ENCODE measurements at regions not wholly inside any gene's neighbourhood (a gene's known extent, or its start where the extent isn't known, plus 50 kb on each side); places are given as distances from the start of the nearest gene placed in this dataset.

DNA sequence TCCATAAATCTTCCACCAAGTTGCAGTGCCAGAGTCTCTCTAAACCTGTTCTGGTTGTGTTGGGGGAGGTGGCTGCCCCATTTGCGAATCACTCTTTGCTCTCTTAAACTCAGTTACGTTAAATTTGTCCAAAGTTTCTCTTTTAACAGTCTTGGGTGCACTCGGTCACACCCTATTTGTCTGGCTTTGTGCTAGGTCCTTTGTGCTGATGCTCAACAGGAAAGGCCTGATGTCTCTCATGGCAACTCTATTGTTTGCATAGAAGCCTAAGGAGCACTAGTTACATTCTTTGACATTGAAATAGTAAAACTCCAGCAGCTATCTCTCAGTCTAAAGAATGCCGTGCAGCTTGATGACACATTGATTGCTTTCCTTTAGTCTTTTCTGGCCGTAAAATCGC, 105.1 kb downstream of the TRMT11 start:
- DNase-seq (ENCODE audit: low spot score): no peak

DNA sequence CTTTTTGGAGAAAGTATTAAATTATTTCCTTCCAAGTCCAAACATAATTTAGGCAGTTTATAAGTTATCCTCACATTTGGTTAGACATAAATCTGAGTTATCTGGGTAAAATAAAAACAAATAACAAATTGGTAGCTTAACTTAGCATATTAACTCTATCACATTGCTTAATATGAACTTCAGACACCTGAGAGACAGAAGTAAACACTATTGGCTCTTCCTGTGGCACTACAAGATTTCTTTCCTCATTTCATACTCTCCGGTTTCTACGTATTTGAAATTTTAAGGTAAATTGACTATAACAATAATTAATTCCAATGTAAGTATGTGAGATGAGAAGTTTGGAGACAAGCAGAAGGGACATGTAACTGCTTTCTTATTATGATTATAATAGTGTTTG, 106.8 kb downstream of the TRMT11 start:
- no peak for DNase-seq (ENCODE audit: low spot score)

DNA sequence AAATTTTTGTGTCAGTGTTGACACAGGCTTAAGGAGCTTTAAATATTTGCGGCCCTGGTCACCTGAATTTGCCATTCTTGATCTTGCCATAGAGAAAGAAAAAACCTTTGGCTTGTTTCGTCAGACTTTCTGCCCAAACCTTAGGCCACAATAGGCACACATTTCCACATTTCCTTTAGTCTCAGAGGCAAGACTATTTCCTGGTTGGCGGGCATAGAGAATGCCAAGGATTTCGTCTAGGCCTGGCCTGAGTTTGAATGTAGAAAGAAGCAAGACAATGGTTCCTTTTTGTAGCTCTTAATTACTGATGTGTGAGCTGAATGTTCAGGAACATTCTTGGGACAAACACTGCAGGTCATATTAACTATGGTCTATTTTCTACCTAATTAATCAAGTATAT, 108.1 kb downstream of the TRMT11 start:
- no peak for DNase-seq (ENCODE audit: low spot score)

DNA sequence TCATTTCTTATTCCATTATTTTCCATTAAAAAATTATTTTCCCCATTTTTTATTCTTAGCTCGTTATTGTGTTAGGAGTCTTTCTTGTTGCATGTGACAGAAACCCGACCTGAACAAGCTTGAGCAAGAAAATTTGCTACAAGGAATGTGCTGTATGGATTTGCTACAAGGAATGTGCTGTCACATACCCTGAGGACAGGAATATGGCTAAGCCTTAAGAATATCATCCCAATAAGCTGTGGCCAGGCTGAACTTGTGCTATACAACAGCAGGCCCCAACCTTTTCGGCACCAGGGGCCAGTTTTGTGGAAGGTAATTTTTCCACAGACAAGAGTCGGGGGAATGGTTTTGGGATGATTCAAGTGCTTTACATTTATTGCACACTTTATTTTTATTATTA, 114.0 kb downstream of the TRMT11 start:
- DNase-seq (ENCODE audit: low spot score): no peak

DNA sequence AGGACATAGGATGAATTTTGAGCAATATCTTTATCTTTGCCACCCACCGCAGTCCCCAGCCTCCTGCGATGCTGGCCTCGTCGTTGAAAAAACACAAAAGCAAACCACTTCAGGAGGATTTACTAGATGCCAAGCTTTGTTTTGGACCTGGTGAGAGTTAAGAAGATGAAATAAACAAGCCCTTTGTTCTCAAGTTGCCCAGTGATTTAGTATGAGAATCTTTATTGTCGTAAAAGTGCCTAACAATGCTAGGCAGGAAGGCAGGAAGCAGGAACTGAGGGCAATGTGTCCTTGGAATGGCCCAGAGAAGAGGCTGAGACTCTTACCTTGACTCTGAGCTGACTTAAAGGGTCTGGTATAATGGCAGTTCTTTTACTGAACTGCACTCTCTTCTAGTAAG, 116.0 kb downstream of the TRMT11 start:
- DNase-seq (ENCODE audit: low spot score): no peak

DNA sequence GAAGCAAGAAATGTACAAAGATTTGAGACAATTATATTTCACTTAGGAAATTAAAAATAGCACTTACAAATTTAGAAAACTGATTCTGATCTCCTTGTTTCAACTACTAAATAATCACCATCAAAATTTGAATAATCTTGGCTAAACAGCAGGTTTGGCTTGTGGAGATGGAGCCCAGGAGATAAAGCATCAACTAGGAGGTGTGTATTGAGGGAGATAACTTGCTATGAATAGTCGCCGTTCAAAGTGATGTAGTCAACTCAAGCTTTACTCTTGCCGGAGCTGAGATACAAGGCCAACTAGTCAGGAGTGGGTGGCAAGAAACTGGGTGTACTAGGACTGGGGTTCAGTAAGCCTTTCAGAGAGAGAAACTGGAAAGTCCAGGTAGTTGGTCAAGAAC, 117.7 kb downstream of the TRMT11 start:
- no peak for DNase-seq (ENCODE audit: low spot score)

DNA sequence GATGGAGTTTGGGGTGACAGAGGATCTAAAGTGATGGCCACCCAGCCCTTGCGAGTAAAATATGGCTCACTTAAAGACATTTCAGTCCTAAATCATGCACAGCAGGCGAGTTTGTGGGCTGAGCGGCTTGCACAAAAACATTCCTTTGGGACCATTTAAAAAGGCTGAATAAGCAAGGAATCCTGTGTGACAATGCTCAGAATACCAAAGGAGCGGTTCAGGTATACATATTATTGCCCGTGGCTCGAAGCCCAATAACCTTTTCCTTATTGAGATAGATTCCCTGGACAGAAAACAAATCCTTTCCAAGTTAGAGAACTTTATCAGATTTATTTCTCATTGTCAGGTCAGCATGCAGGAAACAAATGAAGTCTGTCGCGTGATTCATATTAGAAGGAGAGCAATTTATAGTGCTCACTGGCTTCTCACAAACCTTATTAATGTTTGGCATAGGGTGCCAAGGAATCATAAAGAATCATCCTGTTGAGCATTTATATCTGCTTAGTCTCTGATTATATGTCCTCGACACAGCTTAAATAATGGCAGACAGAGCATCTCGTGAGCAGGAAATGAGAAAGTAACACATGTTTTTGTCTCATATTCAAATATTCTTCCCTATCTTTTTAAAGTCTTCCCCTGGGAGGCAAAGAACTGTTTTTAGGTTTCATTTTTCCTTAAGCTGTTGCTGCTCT, 121.3 kb downstream of the TRMT11 start:
- no peak for DNase-seq (ENCODE audit: low spot score)

DNA sequence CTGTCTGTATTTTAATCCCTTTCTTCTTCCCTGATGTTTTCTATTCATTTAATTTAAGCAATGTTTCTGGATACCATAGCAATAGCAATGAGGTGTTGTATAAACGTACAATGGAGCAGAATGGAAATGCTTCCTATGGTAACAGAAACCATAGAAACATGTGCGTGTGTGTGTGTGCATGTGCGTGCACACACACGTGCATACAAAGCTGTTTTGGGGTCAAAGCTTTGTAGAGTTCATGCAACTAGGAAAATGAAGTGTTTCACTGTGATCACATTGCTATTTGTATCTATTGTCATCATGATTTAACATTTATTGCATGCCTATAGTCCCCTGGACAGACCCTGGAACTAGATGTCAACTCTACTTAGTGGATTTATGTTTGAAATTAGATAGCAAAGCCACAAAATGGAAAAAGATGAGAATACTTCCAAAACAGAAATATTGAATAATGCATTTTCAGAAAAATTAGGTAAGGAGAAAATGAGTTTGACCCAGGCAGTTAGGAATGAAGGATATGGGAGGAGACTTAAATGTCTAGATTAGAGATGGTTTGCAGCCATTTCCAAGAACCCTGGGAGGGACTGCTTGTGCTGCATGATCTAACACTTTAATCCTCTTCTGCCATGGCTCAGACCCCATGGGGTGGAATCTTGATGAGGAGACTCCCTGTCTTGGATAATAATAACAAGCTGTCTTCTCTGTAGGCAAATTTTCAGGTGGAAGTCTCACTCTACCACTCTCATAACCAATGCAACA, 124.4 kb downstream of the TRMT11 start:
- no peak for DNase-seq (ENCODE audit: low spot score)

DNA sequence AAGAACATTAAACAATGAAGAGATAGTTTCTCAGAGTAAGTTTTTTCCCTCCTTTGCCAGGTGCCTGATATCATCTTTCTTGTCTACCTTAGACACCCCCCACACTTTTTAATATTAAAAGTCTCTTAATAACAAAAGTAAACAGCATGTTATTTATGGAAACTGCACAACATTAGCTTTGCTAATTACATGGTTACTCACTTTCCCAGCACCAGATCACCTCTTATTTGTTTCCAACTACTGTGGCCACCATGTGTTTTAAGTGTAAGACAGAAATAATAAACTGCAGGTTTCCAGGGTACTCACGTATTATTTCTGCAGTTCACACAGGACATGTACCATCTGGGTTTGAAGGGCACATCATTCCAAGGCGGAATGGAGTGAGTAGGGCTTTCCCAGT, 125.0 kb downstream of the TRMT11 start:
- no peak for DNase-seq (ENCODE audit: low spot score)

DNA sequence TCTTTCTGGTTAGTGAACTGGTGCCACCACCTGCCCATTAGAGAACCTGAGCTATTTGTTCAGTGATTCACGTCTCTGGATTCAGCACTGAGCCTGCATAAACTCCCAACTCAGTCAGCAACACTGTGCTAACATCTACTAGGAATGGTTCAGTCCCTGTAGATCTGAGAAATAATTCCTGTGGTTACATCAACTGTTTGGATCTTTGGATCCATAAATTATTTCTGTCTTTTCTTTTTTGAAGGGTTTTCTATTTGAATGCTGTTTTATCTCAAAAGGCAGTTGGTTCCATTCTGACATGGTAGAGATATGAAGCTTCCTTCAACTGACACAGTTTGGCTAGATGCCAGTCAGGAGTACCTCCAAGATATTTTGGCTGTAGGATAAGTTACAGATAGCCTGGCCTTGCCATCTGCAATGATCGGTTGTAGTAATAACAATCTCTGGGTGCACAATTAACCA, 125.9 kb downstream of the TRMT11 start:
- no peak for DNase-seq (ENCODE audit: low spot score)

DNA sequence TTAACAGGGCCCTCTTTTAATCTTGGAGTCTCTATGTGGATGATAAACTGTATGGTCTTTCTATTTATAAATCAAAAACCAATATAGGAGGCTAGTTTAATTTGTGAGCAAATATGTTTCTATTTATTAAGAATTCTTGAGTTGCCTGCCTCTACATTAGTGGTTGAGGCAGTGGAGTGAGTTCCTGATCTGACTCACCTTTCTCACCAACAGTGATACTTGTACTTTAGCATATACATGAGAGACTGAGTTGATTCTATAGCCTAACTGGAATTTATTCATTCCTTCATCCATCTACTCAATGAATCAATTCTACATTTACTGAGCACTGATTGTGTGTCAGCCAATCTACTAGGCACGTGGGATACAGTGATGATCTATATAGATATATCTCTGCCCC, 126.9 kb downstream of the TRMT11 start:
- DNase-seq (ENCODE audit: low spot score): no peak

DNA sequence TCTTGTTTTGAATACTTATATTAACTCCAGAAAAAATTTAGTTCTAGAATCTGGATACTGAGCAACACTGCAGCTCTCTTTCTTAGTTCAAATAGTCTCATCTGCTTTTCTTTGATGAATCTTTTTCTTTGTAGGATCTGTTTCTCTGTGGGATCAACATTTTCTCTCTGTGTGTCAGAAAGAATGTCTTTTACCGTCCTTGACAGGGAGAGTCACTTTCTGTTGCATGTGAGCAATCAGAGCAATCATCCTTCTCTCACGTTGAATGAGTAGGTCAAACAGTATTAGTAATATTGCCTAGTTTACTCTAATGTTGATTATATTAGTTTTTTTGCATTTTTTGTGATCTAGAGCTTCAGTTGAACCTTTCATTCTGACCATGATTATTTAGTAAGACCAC, 130.9 kb downstream of the TRMT11 start:
- no peak for DNase-seq (ENCODE audit: low spot score)

DNA sequence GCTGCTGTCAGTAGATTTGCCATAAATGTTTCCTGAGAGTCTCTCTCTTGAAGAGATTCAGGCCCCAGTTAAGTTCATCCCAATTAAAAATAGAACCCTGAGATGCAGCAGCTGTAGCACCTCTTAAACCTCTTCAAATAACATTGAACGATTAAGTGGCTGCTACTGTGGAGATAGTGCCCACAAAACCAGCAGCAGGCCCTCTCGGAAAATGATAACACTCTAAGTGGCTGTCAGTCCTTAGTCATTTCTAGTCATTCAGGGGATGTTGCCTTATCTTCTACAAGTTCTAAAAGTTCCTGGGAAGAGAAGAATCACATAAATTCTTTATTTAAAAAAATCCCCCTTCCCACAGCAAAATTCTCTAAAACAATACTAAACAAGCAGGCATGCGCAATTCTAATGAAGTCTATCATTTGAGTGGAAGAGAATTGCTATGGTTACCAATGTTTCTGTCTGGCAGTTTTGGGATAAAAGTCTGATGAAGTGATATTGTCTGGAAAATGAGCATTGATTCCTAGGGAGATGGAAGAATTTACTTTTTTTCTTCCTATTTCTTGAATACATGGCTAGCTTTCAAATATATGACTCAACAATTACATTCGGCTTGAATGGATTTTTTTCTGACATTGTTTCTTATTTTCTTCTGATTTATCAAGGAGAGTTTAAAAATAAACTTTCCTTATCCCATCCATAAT, 131.9 kb downstream of the TRMT11 start:
- no peak for DNase-seq (ENCODE audit: low spot score)

DNA sequence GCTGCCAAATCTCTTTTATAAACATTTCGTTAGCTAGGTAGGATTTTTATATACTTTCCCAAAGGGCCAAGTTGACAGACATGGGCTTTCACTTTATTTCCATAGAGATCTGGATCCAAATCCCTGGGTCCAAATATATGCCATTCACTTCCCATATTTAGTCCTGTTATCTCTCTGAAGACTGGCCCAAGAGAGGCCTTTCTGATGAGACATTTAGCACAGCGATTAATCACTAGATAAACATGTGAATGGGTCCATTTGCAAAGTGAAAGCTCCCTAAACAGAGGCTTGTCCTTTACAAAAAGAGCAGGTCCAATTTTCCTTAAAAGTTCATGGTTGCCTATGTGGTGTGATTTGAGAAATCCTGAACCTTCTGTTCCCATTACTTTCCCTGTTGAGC, 132.6 kb downstream of the TRMT11 start:
- DNase-seq (ENCODE audit: low spot score): no peak

DNA sequence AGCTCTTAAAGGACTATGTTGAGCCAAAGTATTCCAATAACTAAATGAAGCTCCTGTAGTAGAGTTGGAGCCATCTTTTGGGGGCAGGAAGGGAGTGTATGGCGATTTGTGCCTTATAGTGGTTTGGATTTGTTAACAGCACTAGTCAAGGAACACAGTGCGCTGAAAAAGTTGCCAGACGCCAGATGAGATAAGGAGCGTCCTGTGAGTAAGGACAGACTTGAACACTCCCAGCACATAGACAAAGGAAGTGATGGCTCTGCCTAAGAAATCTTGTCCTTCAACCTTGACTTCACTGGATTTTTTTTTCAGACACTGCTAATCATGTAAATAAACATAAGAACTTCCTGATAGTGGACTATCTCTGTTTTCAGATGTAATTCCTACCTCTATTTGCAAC, 136.9 kb downstream of the TRMT11 start:
- no peak for DNase-seq (ENCODE audit: low spot score)

DNA sequence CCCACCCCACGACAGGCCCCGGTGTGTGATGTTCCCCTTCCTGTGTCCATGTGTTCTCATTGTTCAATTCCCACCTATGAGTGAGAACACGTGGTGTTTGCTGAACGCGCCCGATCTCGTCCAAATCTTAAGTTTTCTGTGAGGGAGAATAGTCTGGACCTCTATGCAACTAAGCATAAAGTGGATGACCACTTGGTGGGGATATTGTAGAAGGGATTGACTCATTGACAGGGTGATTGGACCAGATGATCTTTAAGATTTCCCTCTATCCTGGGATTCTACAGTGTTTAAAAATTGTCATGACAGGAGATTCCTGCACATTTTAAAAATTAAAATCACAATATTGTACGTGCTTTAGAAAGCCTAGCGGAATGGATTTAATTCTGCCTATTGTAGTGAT, 141.3 kb downstream of the TRMT11 start:
- no peak for DNase-seq (ENCODE audit: low spot score)

DNA sequence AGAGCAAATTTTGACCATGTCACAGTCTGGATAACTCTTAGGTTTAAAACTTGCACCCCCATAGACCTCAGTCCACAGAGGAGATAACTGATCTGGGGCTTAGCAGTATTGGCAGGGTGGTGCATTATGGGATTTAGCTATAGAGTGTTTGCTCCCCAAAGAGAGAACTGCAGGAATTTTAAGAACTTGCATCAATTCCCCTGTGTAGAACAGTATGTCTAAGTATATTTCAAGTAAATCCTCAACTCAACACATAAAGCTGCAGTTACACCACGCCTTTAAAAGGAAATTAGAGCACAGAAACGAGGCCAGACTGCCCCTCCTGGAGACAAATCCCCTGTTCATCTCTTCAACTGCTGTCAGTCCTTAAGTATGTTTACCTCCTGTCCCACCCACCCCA, 144.9 kb downstream of the TRMT11 start:
- DNase-seq (ENCODE audit: low spot score): no peak

DNA sequence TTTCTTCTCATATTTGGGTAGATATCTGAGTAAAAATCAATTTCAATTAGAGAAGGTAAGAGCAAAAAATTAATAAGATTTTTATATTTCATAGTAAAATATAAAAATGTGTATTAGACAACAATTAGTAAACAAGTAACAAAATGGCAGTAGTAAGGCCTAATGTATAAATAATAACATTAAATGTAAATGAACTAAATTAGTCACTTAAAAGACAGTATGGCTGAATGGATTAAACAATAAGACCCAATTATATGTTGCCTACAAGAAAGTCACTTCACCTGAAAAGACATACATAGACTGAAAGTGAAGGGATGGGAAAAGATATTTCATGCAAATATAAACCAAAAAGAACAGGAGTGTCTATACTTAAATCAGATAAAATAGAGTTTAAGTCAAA, 147.6 kb downstream of the TRMT11 start:
- DNase-seq (ENCODE audit: low spot score): no peak

DNA sequence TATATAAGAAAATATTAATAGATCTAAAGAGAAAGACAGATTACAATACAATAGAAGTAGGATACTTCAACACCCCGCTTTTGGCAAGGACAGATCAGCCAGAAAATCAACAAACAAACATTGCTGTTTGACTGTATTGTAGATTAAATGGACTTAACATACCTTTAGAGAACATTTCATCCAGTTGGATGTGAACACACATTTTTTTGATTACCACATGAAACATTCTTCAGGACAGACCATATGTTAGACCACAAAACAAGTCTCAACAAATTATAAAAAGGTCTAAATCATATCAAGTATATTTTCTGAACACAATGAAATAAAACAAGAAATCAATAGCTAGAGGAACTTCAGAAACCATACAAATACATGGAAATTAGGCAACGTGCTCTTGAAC, 148.2 kb downstream of the TRMT11 start:
- no peak for DNase-seq (ENCODE audit: low spot score)

DNA sequence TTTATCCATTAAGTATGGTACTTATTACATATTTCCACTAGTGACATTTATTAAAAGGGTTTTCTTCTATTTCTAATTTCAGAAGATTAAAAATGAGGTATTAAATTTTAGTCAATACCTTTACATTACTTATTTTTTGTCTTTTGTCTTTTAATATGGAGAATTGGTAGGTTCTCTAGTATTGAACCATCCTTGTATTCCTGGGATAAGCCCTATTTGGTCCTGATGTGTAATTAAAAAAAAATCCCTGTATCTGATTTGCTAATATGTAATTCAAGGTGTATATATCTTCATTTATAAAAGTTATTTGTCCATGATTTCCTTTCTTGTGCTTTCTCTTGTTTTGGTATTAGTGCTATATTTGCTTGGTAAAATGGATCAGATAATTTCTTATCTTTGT, 153.7 kb downstream of the TRMT11 start:
- DNase-seq (ENCODE audit: low spot score): no peak

DNA sequence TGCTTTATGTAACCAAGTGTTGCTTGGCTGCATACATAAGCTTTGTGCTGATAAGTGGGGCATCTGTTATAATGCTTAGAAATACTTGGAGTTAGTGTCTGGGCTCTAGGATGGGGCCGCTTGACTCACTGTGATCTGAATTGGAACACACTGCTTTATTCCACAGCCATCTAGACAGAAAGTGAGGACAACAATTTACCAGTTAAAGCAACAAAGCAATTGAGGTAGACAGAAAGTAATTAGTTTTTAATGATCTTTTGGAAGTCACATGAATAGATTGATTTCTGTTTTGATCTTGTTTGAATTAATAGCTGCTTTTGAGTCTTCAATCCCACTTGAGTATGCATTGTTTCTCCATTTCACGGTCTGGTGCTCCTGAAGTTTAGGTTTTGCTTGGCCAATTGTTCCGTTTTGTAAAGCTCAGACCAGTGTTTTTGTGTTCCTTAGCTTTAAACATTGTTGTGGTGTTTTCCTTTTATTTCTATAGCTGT, 157.5 kb downstream of the TRMT11 start:
- no peak for DNase-seq (ENCODE audit: low spot score)

DNA sequence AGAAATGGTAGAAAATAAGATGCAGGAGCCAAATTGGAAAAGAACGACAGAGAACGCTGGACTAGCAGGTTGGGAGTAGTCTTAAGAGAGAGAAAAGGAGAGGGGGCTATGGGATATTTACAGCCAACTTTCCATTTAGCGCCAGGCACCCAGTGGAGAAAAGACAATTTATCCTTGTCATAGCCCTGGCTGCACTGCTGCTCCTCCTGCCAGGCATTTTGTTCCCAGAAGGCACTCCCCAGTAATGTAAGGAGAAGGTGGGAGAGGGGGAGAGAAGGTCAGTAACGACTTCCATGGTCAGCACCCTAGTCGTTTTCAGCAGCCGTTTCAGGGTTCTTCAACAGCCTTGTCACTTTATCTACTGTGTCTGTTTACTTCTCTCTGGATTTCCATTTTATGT, 159.0 kb downstream of the TRMT11 start:
- DNase-seq (ENCODE audit: low spot score): no peak

DNA sequence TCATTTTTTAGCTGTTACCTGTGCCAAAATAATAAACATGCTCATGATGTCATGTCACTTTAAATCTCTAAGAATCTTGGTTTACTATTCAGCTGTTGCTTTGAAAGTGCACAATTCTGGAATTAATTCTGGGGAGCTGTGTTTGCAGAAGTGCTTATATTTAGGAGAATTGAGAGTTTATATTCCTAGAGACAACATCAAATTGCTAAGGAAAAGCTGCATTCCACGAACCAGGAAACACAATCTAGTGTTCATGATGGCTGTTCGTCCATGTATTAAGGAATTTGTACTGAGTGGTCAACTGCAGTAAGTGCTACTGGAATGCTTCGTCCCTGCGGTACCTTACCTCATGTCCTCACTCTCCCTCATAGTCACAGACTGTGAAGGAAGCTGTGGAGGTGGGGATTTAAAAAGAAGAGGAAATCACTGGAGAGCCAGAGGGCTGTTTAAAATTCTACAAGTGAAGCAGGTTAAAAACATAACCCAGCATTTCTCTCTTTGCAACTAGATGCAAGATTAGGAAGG, 161.0 kb downstream of the TRMT11 start:
- no peak for DNase-seq (ENCODE audit: low spot score)

All from CD4-positive, alpha-beta T cell treated with Interleukin-6 at 100 ng/mL for 8 hours (primary cell).